DND-41 (cell line): ENCODE measurements at regions not wholly inside any gene's neighbourhood (a gene's known extent, or its start where the extent isn't known, plus 50 kb on each side); places are given as distances from the start of the nearest gene placed in this dataset.

Source experiments
- CTCF ChIP-seq: IDR thresholded peaks from 2 replicates; pipeline ENCODE4 v1.5.1; 2012; ENCODE audit warnings: borderline replicate concordance, low read length, moderate library complexity, mild to moderate bottlenecking; ENCODE audit not compliant: poor library complexity, severe bottlenecking; ENCODE audit errors: extremely low read depth
- EZH2 ChIP-seq: IDR thresholded peaks from 3 replicates; pipeline ENCODE4 v1.6.1; 2012; ENCODE audit warnings: borderline replicate concordance, low read depth, mild to moderate bottlenecking, moderate library complexity, low read length, inconsistent platforms; ENCODE audit not compliant: severe bottlenecking

GRCh38 chr11:112346586-112346985 lies 85.9 kb upstream of the PLET1 start:
- TF ChIP-seq CTCF, result no peak
- no peak for TF ChIP-seq EZH2
